MM.1S (cell line): ENCODE measurements at regions not wholly inside any gene's neighbourhood (a gene's known extent, or its start where the extent isn't known, plus 50 kb on each side); places are given as distances from the start of the nearest gene placed in this dataset.

Source experiments
- EZH2 ChIP-seq: fragments of 300-600 bp; sonication (generic); optimal IDR thresholded peaks from 2 replicates; pipeline ENCODE3; 2017; ENCODE audit warnings: low read depth, mild to moderate bottlenecking, antibody characterized with exemption, low read length, mixed read lengths
- EZH2phosphoT487 ChIP-seq: fragments of 300-600 bp; sonication (generic); IDR thresholded peaks from 2 replicates; pipeline ENCODE4 v1.6.1; 2018; ENCODE audit warnings: antibody characterized with exemption, low read length

GRCh38 chr6:9404351-9405146, 969.2 kb upstream of the SLC35B3 start:
- TF ChIP-seq EZH2 (no peak), EZH2phosphoT487 (no peak)
